H9 (cell line): ENCODE measurements at regions not wholly inside any gene's neighbourhood (a gene's known extent, or its start where the extent isn't known, plus 50 kb on each side); places are given as distances from the start of the nearest gene placed in this dataset.

Experiments
- DNase-seq: peaks from one replicate; pipeline ENCODE4 v3.0.0-alpha.2; 2017
- H2AFZ ChIP-seq: one replicate; pipeline ENCODE4 v1.6.1; 2013; ENCODE audit warnings: mild to moderate bottlenecking, low read length, control low read depth, moderate library complexity
- H2AK5ac ChIP-seq: 2 replicates; pipeline ENCODE4 v1.6.1; 2013; ENCODE audit warnings: low read length, control low read depth, mixed read lengths; ENCODE audit not compliant: insufficient read length
- H2BK120ac ChIP-seq: one replicate; pipeline ENCODE4 v1.6.1; 2013; ENCODE audit warnings: low read depth, mild to moderate bottlenecking, low read length, control low read depth, inconsistent platforms; ENCODE audit not compliant: poor library complexity, severe bottlenecking
- H2BK12ac ChIP-seq: 2 replicates; pipeline ENCODE4 v1.6.1; 2013; ENCODE audit warnings: low read length, control low read depth, mixed read lengths, low read depth; ENCODE audit not compliant: insufficient read length
- H2BK15ac ChIP-seq: 2 replicates; pipeline ENCODE4 v1.6.1; 2013; ENCODE audit warnings: low read depth, low read length, control low read depth
- H2BK20ac ChIP-seq: one replicate; pipeline ENCODE4 v1.6.1; 2013; ENCODE audit warnings: low read depth, mild to moderate bottlenecking, low read length, control low read depth, inconsistent platforms; ENCODE audit not compliant: poor library complexity, severe bottlenecking
- H2BK5ac ChIP-seq: 2 replicates; pipeline ENCODE4 v1.6.1; 2013; ENCODE audit warnings: low read length, control low read depth, mixed read lengths; ENCODE audit not compliant: insufficient read length
- H3K14ac ChIP-seq: 2 replicates; pipeline ENCODE4 v1.6.1; 2013; ENCODE audit warnings: low read length, control low read depth; ENCODE audit not compliant: insufficient read depth
- H3K18ac ChIP-seq: 2 replicates; pipeline ENCODE4 v1.6.1; 2013; ENCODE audit warnings: low read depth, mild to moderate bottlenecking, mixed read lengths, low read length, control low read depth; ENCODE audit not compliant: insufficient read length
- H3K23ac ChIP-seq: 2 replicates; pipeline ENCODE4 v1.6.1; 2013; ENCODE audit warnings: low read length, control low read depth, mixed read lengths, low read depth; ENCODE audit not compliant: insufficient read length
- H3K23me2 ChIP-seq: 2 replicates; pipeline ENCODE4 v1.6.1; 2013; ENCODE audit warnings: low read depth, mild to moderate bottlenecking, mixed read lengths, low read length, control low read depth; ENCODE audit not compliant: insufficient read length, poor library complexity, severe bottlenecking
- H3K27ac ChIP-seq: 2 replicates; pipeline ENCODE4 v1.5.1; 2013; ENCODE audit warnings: low read length, control low read depth, mixed read lengths, low read depth; ENCODE audit not compliant: insufficient read length
- H3K27me3 ChIP-seq: 2 replicates; pipeline ENCODE4 v1.6.1; 2013; ENCODE audit warnings: low read length, control low read depth, inconsistent platforms; ENCODE audit not compliant: insufficient read depth
- H3K4ac ChIP-seq: 2 replicates; pipeline ENCODE4 v1.6.1; 2013; ENCODE audit warnings: low read depth, mild to moderate bottlenecking, control low read depth, inconsistent platforms, low read length, moderate library complexity
- H3K4me1 ChIP-seq: 2 replicates; pipeline ENCODE4 v1.6.1; 2013; ENCODE audit warnings: low read length, control low read depth, inconsistent platforms; ENCODE audit not compliant: insufficient read depth
- H3K4me2 ChIP-seq: 2 replicates; pipeline ENCODE4 v1.6.1; 2013; ENCODE audit warnings: low read length, control low read depth, mixed read lengths; ENCODE audit not compliant: insufficient read length, insufficient read depth
- H3K56ac ChIP-seq: 2 replicates; pipeline ENCODE4 v1.6.1; 2013; ENCODE audit warnings: low read depth, mild to moderate bottlenecking, mixed read lengths, low read length, control low read depth; ENCODE audit not compliant: insufficient read length
- H3K79me1 ChIP-seq: 2 replicates; pipeline ENCODE4 v1.6.1; 2013; ENCODE audit warnings: low read depth, mild to moderate bottlenecking, moderate library complexity, low read length, control low read depth, inconsistent platforms; ENCODE audit not compliant: insufficient read depth, poor library complexity, severe bottlenecking
- H3K79me2 ChIP-seq: 2 replicates; pipeline ENCODE4 v1.6.1; 2013; ENCODE audit warnings: low read length, control low read depth, inconsistent platforms; ENCODE audit not compliant: insufficient read depth
- H3K9ac ChIP-seq: 2 replicates; pipeline ENCODE4 v1.6.1; 2013; ENCODE audit warnings: low read length, control low read depth, mixed read lengths; ENCODE audit not compliant: insufficient read length; ENCODE audit errors: extremely low read depth
- H3K9me3 ChIP-seq: one replicate; pipeline ENCODE4 v1.6.1; 2013; ENCODE audit warnings: low read depth, low read length, inconsistent platforms; ENCODE audit not compliant: control insufficient read depth
- H3T11ph ChIP-seq: one replicate; pipeline ENCODE4 v1.6.1; 2013; ENCODE audit warnings: mild to moderate bottlenecking, low read length, control low read depth, inconsistent platforms
- H4K20me1 ChIP-seq: one replicate; pipeline ENCODE4 v1.6.1; 2013; ENCODE audit not compliant: control insufficient read depth, insufficient read length, insufficient read depth
- H4K5ac ChIP-seq: 2 replicates; pipeline ENCODE4 v1.6.1; 2013; ENCODE audit warnings: low read depth, mild to moderate bottlenecking, mixed read lengths, low read length, control low read depth; ENCODE audit not compliant: insufficient read length
- H4K8ac ChIP-seq: replicated peaks from 2 replicates; pipeline ENCODE4 v1.6.1; 2013; ENCODE audit warnings: low read length, control low read depth, mixed read lengths, low read depth; ENCODE audit not compliant: insufficient read length
- H4K91ac ChIP-seq: 2 replicates; pipeline ENCODE4 v1.6.1; 2013; ENCODE audit warnings: low read depth, mild to moderate bottlenecking, moderate library complexity, mixed read lengths, low read length, control low read depth; ENCODE audit not compliant: insufficient read length
- H3K27ac Mint-ChIP-seq, 3 experiments: 2 replicates in 2 of 3; 3 replicates in 1 of 3; pipeline ENCODE4 v1.8.0; 2020 to 2021; ENCODE audit warnings: mixed read lengths in 3 of 3, mild to moderate bottlenecking in 1 of 3, moderate library complexity in 1 of 3
- H3K27me3 Mint-ChIP-seq: 2 replicates; pipeline ENCODE4 v1.8.0; 2021; ENCODE audit warnings: low read depth, mild to moderate bottlenecking, moderate library complexity, mixed read lengths
- H3K36me3 Mint-ChIP-seq, 3 experiments: 2 replicates in 2 of 3; 3 replicates in 1 of 3; pipeline ENCODE4 v1.8.0; 2020 to 2021; ENCODE audit warnings: low read depth in 3 of 3, mixed read lengths in 3 of 3; ENCODE audit not compliant: insufficient read depth in 1 of 3
- H3K4me1 Mint-ChIP-seq, 2 experiments: 2 replicates each; pipeline ENCODE4 v1.8.0; 2020; ENCODE audit warnings: mixed read lengths in 2 of 2
- H3K4me3 Mint-ChIP-seq, 2 experiments: 2 replicates in 1 of 2; 3 replicates in 1 of 2; pipeline ENCODE4 v1.8.0; 2020 to 2021; ENCODE audit warnings: mild to moderate bottlenecking in 2 of 2, mixed read lengths in 2 of 2, moderate library complexity in 1 of 2
- H3K9me3 Mint-ChIP-seq, 2 experiments: 2 replicates in 1 of 2; 3 replicates in 1 of 2; pipeline ENCODE4 v1.8.0; 2020; ENCODE audit warnings: mild to moderate bottlenecking in 2 of 2, mixed read lengths in 2 of 2, moderate library complexity in 1 of 2
- CTCF ChIP-seq: fragments of 200-600 bp; sonication (generic); conservative IDR thresholded peaks from 3 replicates; pipeline ENCODE4 v1.8.0; 2021; ENCODE audit warnings: antibody characterized with exemption, mild to moderate bottlenecking
- WGBS: extraction: QIAGEN DNeasy Blood & Tissue Kit; methylation state at CpG from one replicate; pipeline ENCODE4 v1.1.7; 2013; ENCODE audit warnings: missing lambda C conversion rate, low lambda C conversion rate, mixed read lengths; ENCODE audit not compliant: insufficient read length; ENCODE audit errors: extremely low coverage; 5-methylcytosine and 5-hydroxymethylcytosine counted together

- no peak overlapping the region for H3K27ac ChIP-seq
- H4K91ac ChIP-seq = no peak overlapping the region
- no peak overlapping the region for H3T11ph ChIP-seq
- no peak overlapping the region for H3K4me2 ChIP-seq
- no peak overlapping the region for H2BK120ac ChIP-seq
- H3K27me3 ChIP-seq = no peaks in the 10 kb centered on the region
- H4K5ac ChIP-seq = no peak overlapping the region
- Mint-ChIP-seq H3K27me3 (no peaks in the 10 kb centered on the region), H3K36me3 (peaks cover 0 to 8% (median 0%) of the 10 kb centered on the region in 3 experiments; a peak in 2 of 7 replicates), H3K9me3 (peaks cover 0 to 6% of the 10 kb centered on the region in 2 experiments; a peak in 3 of 5 replicates), H3K27ac (peak overlapping the region; percentile 14 to 37 (median 25); a peak in 4 of 7 replicates), H3K4me1 (peaks cover 62 to 69% of the 10 kb centered on the region in 2 experiments), H3K4me3 (no peak overlapping the region)
- peak overlapping the region; percentile 8; the same call in 1 of the 2 replicates for H3K14ac ChIP-seq
- no peaks in the 10 kb centered on the region for H3K23me2 ChIP-seq
- WGBS = no CpG with 5 or more reads among the region's 5 CpGs
- H2AFZ ChIP-seq = no peak overlapping the region
- H3K79me2 ChIP-seq = no peaks in the 10 kb centered on the region
- H4K20me1 ChIP-seq = no peaks in the 10 kb centered on the region
- H3K56ac ChIP-seq = no peak overlapping the region
- no peak overlapping the region for H2BK5ac ChIP-seq
- H3K23ac ChIP-seq = no peak overlapping the region
- no peak overlapping the region for H2BK20ac ChIP-seq
- no peaks in the 10 kb centered on the region for H3K79me1 ChIP-seq
- no peak overlapping the region for H4K8ac ChIP-seq
- H2BK15ac ChIP-seq = no peak overlapping the region
- H2BK12ac ChIP-seq = no peak overlapping the region
- no peak for TF ChIP-seq CTCF
- no peak overlapping the region for H3K4ac ChIP-seq
- no peak overlapping the region for H3K18ac ChIP-seq
- no peak overlapping the region for H3K9ac ChIP-seq
- peaks cover 33% of the 10 kb centered on the region for H3K4me1 ChIP-seq
- H3K9me3 ChIP-seq = no peaks in the 10 kb centered on the region
- peak overlapping the region; percentile 2 for H2AK5ac ChIP-seq
- DNase-seq = no peak
These were observed 55.7 kb upstream of the IL6 start for GRCh38 chr7:22671177-22671879.
